Parathyroid adenoma (tissue), 2 donors: ENCODE measurements at regions not wholly inside any gene's neighbourhood (a gene's known extent, or its start where the extent isn't known, plus 50 kb on each side); places are given as distances from the start of the nearest gene placed in this dataset.

Experiments
- H2AFZ ChIP-seq: fragments of 300-600 bp; sonication (generic); one replicate; pipeline ENCODE4 v1.7.0; 2017; ENCODE audit warnings: antibody characterized with exemption, mild to moderate bottlenecking
- H3K27ac ChIP-seq: fragments of 300-600 bp; sonication (generic); one replicate; pipeline ENCODE4 v1.7.0; 2017
- H3K27me3 ChIP-seq: fragments of 300-600 bp; sonication (generic); one replicate; pipeline ENCODE4 v1.7.0; 2017; ENCODE audit warnings: low read length; ENCODE audit not compliant: control insufficient read depth, insufficient read depth
- H3K36me3 ChIP-seq: fragments of 300-600 bp; sonication (generic); one replicate; pipeline ENCODE4 v1.7.0; 2017; ENCODE audit warnings: low read length; ENCODE audit not compliant: control insufficient read depth, insufficient read depth
- H3K4me1 ChIP-seq: fragments of 300-600 bp; sonication (generic); one replicate; pipeline ENCODE4 v1.7.0; 2017; ENCODE audit warnings: control low read depth
- H3K4me2 ChIP-seq: fragments of 300-600 bp; sonication (generic); one replicate; pipeline ENCODE4 v1.7.0; 2017; ENCODE audit warnings: low read length
- H3K4me3 ChIP-seq: fragments of 300-600 bp; sonication (generic); one replicate; pipeline ENCODE4 v1.7.0; 2017; ENCODE audit warnings: low read depth, low read length
- H3K79me2 ChIP-seq: fragments of 300-600 bp; sonication (generic); one replicate; pipeline ENCODE4 v1.7.0; 2017; ENCODE audit warnings: control low read depth
- H3K9ac ChIP-seq: fragments of 300-600 bp; sonication (generic); one replicate; pipeline ENCODE4 v1.7.0; 2017; ENCODE audit warnings: mild to moderate bottlenecking
- H3K9me3 ChIP-seq: fragments of 300-600 bp; sonication (generic); one replicate; pipeline ENCODE4 v1.7.0; 2017; ENCODE audit warnings: low read length; ENCODE audit not compliant: control insufficient read depth
- TF ChIP-seq, protein P1 (sequence below): fragments of 300-600 bp; sonication (generic); IDR thresholded peaks from one replicate; pipeline ENCODE4 v1.7.0; 2017; ENCODE audit warnings: antibody characterized with exemption, mild to moderate bottlenecking
- donor health status: primary hyperparathyroidism.

DNA sequence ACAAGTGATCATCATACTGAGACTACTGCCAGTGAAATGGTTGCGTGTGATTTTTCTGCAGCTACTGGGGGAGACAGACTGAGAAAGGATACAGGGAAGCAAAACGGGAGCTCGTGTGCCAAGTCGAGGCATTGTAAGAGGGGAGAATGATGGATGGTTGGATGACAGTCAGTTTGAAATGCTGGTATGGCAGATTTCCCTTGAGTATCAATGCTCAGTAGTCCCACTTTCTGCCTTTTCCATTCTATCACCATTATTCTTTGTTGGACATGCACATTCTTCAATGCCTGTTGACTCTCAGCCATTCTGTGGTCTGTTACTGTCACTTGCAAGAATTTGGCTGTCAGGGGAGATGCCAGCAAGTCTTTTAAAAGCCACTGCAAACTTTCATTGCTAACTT is 510.6 kb upstream of the RBFOX1 start:
- H3K9ac ChIP-seq, result no peak overlapping the region
- no peak overlapping the region for H3K4me2 ChIP-seq
- H2AFZ ChIP-seq, result no peak overlapping the region
- no peak overlapping the region for H3K4me3 ChIP-seq
- TF ChIP-seq, protein P1, sequence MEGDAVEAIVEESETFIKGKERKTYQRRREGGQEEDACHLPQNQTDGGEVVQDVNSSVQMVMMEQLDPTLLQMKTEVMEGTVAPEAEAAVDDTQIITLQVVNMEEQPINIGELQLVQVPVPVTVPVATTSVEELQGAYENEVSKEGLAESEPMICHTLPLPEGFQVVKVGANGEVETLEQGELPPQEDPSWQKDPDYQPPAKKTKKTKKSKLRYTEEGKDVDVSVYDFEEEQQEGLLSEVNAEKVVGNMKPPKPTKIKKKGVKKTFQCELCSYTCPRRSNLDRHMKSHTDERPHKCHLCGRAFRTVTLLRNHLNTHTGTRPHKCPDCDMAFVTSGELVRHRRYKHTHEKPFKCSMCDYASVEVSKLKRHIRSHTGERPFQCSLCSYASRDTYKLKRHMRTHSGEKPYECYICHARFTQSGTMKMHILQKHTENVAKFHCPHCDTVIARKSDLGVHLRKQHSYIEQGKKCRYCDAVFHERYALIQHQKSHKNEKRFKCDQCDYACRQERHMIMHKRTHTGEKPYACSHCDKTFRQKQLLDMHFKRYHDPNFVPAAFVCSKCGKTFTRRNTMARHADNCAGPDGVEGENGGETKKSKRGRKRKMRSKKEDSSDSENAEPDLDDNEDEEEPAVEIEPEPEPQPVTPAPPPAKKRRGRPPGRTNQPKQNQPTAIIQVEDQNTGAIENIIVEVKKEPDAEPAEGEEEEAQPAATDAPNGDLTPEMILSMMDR, result no peak
- H3K4me1 ChIP-seq, result no peaks in the 10 kb centered on the region
- no peaks in the 10 kb centered on the region for H3K79me2 ChIP-seq
- H3K27ac ChIP-seq, result no peak overlapping the region
- H3K9me3 ChIP-seq, result no peaks in the 10 kb centered on the region
- H3K27me3 ChIP-seq, result no peaks in the 10 kb centered on the region
- no peaks in the 10 kb centered on the region for H3K36me3 ChIP-seq

DNA sequence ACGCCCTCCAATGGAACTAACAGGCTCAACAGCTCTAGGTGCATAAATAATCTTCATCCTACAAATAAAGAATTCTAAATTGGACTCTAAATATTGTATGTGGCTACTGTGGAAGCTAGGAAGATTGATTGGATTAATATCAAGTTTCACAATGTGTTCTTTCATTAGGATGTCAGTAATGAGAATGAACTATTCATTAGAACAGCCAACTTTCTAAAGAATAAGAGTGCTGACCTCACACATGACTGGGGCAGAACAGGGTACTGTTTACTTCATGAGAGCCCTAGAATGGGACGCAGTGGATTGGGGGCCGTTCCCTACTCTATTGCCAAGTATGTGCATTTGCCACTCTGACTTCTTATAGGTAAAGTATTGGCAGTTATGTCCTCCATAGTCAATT is 528.2 kb upstream of the RBFOX1 start:
- Histone ChIP-seq H3K9ac (no peak overlapping the region), H3K27ac (no peak overlapping the region), H3K36me3 (no peaks in the 10 kb centered on the region), H3K27me3 (no peaks in the 10 kb centered on the region), H3K79me2 (no peaks in the 10 kb centered on the region), H3K9me3 (no peaks in the 10 kb centered on the region), H3K4me3 (no peak overlapping the region), H3K4me2 (no peak overlapping the region), H2AFZ (no peak overlapping the region), H3K4me1 (no peaks in the 10 kb centered on the region)
- TF ChIP-seq, protein P1, result no peak

DNA sequence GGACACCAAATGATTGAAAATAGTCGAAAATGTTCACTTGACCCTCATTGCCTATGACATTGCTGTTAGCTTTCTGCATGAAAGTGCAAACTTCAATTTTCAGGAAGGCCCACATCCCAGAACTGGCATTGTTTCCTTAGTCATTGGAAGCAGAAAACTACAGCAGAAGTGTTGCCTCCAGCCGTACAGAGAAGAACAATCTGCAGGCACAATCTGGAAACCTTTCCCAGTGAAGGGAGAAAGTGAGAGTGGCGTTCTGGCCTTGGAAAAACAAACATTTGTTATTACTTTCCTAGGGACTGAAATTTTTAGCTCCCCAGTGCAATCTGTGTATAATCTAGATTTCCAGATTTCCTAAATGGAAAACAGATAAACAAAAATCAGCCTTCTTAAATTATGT is 529.5 kb upstream of the RBFOX1 start:
- Histone ChIP-seq H3K79me2 (no peaks in the 10 kb centered on the region), H3K4me2 (no peak overlapping the region), H3K27me3 (no peaks in the 10 kb centered on the region), H3K4me3 (no peak overlapping the region), H2AFZ (no peak overlapping the region), H3K4me1 (no peaks in the 10 kb centered on the region), H3K9me3 (no peaks in the 10 kb centered on the region), H3K9ac (no peak overlapping the region), H3K36me3 (no peaks in the 10 kb centered on the region), H3K27ac (no peak overlapping the region)
- TF ChIP-seq, protein P1, result no peak

DNA sequence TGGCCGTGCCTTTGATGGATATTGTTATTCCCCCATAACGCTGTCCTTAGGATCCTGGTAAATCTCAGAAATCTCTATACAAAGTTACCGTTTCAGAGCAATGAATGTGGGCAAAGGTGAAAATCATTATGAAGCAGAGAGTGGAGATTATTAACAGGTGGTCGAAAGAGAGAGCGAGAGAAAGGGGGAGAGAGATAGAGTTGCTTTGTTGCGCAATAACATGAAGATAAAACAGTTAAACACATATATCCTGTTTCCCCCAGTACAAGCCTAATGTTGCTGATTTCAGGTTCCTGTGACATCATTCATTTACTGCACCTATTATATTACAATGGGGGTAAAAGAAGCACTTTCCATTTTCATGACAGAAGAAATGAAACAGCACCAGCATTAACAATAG is 535.4 kb upstream of the RBFOX1 start:
- no peaks in the 10 kb centered on the region for H3K36me3 ChIP-seq
- TF ChIP-seq, protein P1, result no peak
- H3K9ac ChIP-seq, result no peak overlapping the region
- no peaks in the 10 kb centered on the region for H3K9me3 ChIP-seq
- H3K27ac ChIP-seq, result no peak overlapping the region
- no peak overlapping the region for H3K4me3 ChIP-seq
- no peaks in the 10 kb centered on the region for H3K4me1 ChIP-seq
- no peak overlapping the region for H2AFZ ChIP-seq
- no peak overlapping the region for H3K4me2 ChIP-seq
- H3K79me2 ChIP-seq, result no peaks in the 10 kb centered on the region
- H3K27me3 ChIP-seq, result no peaks in the 10 kb centered on the region

DNA sequence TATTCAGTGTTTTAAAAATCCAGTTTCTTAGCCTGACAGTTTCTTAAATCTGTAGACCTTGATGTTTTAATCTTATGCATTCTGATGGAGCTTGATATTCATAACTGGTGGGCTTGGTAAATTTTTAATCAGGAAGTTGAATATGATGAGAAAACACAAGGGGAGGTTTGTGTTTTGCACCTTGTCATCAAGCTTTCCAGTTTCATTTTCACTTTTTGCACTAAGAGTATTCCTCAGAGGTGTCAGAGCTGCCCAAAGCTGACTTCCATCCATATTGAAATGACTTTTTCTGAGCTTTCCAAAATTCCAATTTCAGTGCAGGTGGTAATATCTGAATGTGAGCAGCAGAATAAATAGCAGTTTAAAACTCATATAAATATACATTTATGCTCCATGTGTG is 555.0 kb upstream of the RBFOX1 start:
- Histone ChIP-seq H3K27me3 (no peaks in the 10 kb centered on the region), H3K9ac (no peak overlapping the region), H3K27ac (no peak overlapping the region), H3K36me3 (no peaks in the 10 kb centered on the region), H2AFZ (no peak overlapping the region), H3K79me2 (no peaks in the 10 kb centered on the region), H3K4me1 (no peaks in the 10 kb centered on the region), H3K4me2 (no peak overlapping the region), H3K4me3 (no peak overlapping the region), H3K9me3 (no peaks in the 10 kb centered on the region)
- TF ChIP-seq, protein P1, result no peak
